ENCODE measurements at regions not wholly inside any gene's neighbourhood (a gene's known extent, or its start where the extent isn't known, plus 50 kb on each side); places are given as distances from the start of the nearest gene placed in this dataset.
A peak's percentile ranks its signal among the peaks of the same experiment; 100 is the strongest.

DNA sequence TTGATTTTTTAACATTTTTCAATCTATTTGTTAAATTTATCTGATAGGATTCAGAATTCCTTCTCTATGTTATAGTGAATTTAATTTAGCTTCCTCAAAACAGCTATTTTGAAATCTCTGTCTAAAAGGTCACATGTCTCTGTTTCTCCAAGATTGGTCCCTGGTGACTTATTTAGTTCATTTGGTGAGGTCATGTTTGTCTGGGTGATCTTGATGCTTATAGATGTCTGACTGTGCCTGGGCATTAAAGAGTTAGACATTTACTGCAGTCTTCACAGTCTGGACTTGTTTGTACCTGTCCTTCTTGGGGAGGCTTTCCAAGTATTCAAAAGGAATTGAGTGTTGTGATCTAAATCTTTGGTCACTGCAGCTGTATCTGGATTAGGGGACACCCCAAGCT lies 169.5 kb upstream of the C2CD4B start:
- Mint-ChIP-seq H3K27ac (no peak overlapping the region), H3K27me3 (no peaks in the 10 kb centered on the region), H3K4me1 (ENCODE audit: low read depth) (no peaks in the 10 kb centered on the region), H3K9me3 (no peaks in the 10 kb centered on the region), H3K4me3 (no peak overlapping the region), H3K36me3 (no peaks in the 10 kb centered on the region)
- intact Hi-C loops (cut with micrococcal nuclease): no loop called here
- CTCF ChIA-PET: no interaction called here
- DNase-seq: no peak
- POLR2A ChIA-PET: no interaction called here

DNA sequence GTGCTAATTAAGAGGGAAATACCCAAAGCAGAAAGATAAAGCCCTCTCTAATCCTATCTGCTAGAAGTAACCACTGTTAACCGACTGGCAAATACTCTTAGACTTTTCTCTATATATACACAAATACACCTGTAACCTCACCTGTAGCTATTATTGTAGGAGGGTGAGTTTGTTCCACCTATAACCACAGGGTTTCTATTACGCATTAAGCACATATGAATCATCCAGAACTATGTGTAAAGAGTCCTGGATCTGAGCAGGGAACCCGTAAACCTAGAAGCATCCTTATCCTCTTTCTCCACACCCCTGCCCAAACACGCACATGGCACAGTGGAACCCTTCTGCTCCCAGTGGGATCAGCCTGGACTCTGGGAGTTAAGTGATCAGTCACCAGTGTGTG lies 172.8 kb upstream of the C2CD4B start:
- Mint-ChIP-seq H3K4me1 (ENCODE audit: low read depth) (no peaks in the 10 kb centered on the region), H3K9me3 (no peaks in the 10 kb centered on the region), H3K4me3 (no peak overlapping the region), H3K27me3 (no peaks in the 10 kb centered on the region), H3K27ac (no peak overlapping the region), H3K36me3 (no peaks in the 10 kb centered on the region)
- CTCF ChIA-PET: interaction anchor here (1.0 kb wide), 1 partner anchor 64 kb away, joined by 4 read pairs; no protein-coding TSS in a partner anchor
- POLR2A ChIA-PET: no interaction called here
- DNase-seq: no peak
- intact Hi-C loops (cut with micrococcal nuclease): no loop called here

DNA sequence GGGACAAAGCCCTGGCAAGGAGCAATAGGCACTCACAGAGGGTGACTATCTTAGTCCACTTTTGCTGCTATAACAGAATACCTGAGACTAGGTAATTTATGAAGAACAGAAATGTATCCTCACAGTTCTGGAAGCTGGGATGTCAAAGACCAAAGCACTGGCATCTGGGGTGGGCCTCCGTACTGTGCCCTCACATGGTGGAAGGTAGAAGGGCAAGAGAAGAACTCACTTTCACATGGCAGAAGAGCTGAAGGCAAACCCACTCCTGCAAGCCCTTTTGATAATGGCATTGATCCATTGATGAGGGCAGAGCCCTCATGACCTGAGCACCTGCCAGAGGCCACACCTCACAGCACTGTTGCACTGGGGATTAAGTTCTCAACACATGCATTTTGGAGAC lies 173.4 kb upstream of the C2CD4B start:
- H3K27ac Mint-ChIP-seq: no peak overlapping the region
- H3K4me3 Mint-ChIP-seq: no peak overlapping the region
- intact Hi-C loops (cut with micrococcal nuclease): no loop called here
- ChIA-PET CTCF (no interaction called here), POLR2A (no interaction called here)
- H3K27me3 Mint-ChIP-seq: no peaks in the 10 kb centered on the region
- no peaks in the 10 kb centered on the region for H3K4me1 Mint-ChIP-seq (ENCODE audit: low read depth)
- H3K9me3 Mint-ChIP-seq: no peaks in the 10 kb centered on the region
- H3K36me3 Mint-ChIP-seq: no peaks in the 10 kb centered on the region
- no peak for DNase-seq

DNA sequence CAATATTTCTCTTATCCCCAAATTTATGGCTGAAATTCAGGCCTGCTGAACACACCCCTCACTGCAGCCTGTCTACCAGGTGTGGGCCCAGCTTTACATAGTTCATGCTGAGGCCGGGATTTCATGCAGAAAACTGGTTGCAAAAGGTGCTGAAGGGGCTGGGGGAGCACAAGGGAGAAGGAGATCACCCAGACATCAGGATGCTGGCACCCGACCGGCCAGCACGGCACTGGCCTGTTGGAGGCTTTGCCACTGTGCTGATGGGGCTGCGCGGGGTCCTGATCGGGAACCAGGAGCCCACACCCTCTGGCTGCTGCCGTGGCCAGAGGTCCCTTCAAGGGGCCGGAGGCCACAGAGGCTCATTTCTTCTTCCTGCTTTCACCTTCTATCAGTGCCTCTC lies 177.9 kb upstream of the C2CD4B start:
- Mint-ChIP-seq H3K36me3 (no peaks in the 10 kb centered on the region), H3K27ac (no peak overlapping the region), H3K9me3 (peaks cover 2% of the 10 kb centered on the region), H3K4me3 (no peak overlapping the region), H3K27me3 (no peaks in the 10 kb centered on the region), H3K4me1 (ENCODE audit: low read depth) (peaks cover 7% of the 10 kb centered on the region)
- ChIA-PET POLR2A (no interaction called here), CTCF (no interaction called here)
- intact Hi-C loops (cut with micrococcal nuclease): no loop called here
- no peak for DNase-seq

DNA sequence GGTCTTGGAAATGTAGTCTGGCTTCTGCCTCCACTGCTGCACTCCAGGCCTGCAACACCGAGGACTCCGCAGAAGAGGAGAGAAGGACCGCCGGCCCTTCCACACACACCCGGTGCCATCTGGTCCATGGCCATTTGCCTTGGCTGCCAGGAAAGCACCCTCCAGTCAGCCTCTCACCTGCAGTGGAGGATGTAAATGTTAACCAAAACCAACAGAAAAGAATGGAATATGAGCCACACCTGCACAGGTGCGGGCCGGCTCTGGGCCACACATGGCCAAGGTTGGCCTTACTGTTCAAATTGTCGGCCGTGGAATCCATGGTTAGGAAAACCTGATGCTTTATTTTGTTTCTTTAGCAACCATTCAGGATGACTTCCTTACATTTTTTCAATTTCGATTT lies 178.3 kb upstream of the C2CD4B start:
- no peaks in the 10 kb centered on the region for H3K27me3 Mint-ChIP-seq
- intact Hi-C loops (cut with micrococcal nuclease): no loop called here
- ChIA-PET POLR2A (no interaction called here), CTCF (no interaction called here)
- no peak overlapping the region for H3K4me3 Mint-ChIP-seq
- peaks cover 7% of the 10 kb centered on the region for H3K4me1 Mint-ChIP-seq (ENCODE audit: low read depth)
- H3K36me3 Mint-ChIP-seq: no peaks in the 10 kb centered on the region
- no peak for DNase-seq
- H3K9me3 Mint-ChIP-seq: peaks cover 2% of the 10 kb centered on the region
- H3K27ac Mint-ChIP-seq: no peak overlapping the region

DNA sequence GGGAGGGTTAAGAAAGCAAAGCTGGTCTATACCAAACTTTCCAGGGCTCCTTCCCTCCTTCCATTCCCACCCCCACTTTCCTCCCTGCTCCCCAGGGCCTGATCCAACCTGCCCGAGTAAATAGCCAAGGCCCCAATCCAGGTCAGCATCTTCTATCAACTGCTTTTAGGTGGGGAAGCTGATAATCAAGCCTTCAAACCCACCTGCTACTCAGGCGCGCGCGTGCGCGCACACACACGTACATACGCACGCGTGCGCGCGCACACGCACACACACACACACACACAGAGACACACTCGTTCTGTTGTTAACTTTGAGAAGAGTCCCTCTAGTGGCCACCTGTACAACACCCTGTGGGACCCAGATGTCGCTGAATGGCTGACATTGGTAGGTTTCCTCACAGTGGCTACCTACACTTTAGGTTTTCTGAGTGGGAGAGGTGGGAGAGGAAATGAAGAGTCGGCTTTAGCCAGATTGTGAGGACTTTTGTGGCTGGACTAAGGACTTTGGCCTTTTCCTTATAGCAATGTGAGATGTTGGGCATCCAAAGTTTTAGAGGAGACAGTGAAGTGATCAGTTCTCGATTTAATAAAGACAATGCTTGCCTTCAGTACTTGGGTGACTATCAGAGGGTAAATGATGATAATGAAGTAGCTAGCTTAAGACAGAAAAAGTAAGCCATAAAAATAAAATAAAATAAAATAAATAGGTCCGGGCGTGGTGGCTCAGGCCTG lies 179.9 kb upstream of the C2CD4B start:
- DNase-seq: peak; percentile 68
- Mint-ChIP-seq H3K27ac (peak overlapping the region; percentile 26), H3K27me3 (no peaks in the 10 kb centered on the region), H3K4me3 (peak overlapping the region; percentile 55), H3K9me3 (peaks cover 2% of the 10 kb centered on the region), H3K36me3 (no peaks in the 10 kb centered on the region), H3K4me1 (ENCODE audit: low read depth) (peaks cover 7% of the 10 kb centered on the region)
- CTCF ChIA-PET: interaction anchor here (0.6 to 1.0 kb wide), 3 partner anchors 257 to 631 kb away, joined by 3 to 4 read pairs (median 3); no protein-coding TSS in a partner anchor
- POLR2A ChIA-PET: no interaction called here
- intact Hi-C loops (cut with micrococcal nuclease): no loop called here

DNA sequence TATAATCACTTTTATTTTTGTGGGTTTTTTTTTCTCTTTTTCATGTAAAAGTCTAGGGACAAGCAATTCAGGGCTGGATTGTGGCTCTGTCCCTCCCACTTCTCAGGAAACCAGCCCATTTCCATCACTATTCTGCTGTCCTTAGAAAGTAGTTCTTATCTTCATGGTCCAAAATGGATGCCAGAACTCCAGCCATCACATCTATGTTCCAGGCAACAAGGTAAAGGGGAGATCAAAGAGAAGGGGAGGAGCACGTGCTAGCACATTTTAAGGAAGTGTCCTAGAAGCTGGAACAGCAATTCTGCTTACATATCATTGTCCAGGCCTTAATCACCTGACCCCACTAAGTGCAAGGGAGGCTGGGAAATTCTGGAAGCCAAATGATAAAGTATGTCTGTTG lies 181.1 kb upstream of the C2CD4B start:
- peaks cover 2% of the 10 kb centered on the region for H3K9me3 Mint-ChIP-seq
- H3K36me3 Mint-ChIP-seq: no peaks in the 10 kb centered on the region
- peaks cover 7% of the 10 kb centered on the region for H3K4me1 Mint-ChIP-seq (ENCODE audit: low read depth)
- ChIA-PET CTCF (no interaction called here), POLR2A (no interaction called here)
- no peak for DNase-seq
- intact Hi-C loops (cut with micrococcal nuclease): no loop called here
- H3K27ac Mint-ChIP-seq: no peak overlapping the region
- H3K4me3 Mint-ChIP-seq: no peak overlapping the region
- H3K27me3 Mint-ChIP-seq: no peaks in the 10 kb centered on the region

DNA sequence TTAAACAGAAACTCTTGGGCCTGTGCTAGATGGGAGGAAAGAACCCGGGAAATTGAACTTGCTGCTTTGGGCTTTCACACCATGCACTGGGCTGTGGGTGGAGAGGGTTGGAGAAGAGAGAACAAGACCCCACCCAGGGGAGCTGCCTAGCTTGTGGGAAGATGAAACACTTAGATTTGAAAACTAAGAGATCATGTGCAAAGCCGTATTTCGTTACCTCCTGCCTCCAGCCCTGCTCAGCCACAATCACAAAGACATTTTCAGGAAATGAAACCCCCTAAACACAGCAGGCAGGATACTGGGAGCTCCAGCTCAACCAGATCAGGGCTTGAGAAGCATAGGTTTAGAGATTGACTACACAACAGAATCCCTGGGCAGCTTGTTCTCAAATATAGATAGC lies 183.0 kb upstream of the C2CD4B start:
- CTCF ChIA-PET: no interaction called here
- intact Hi-C loops (cut with micrococcal nuclease): no loop called here

DNA sequence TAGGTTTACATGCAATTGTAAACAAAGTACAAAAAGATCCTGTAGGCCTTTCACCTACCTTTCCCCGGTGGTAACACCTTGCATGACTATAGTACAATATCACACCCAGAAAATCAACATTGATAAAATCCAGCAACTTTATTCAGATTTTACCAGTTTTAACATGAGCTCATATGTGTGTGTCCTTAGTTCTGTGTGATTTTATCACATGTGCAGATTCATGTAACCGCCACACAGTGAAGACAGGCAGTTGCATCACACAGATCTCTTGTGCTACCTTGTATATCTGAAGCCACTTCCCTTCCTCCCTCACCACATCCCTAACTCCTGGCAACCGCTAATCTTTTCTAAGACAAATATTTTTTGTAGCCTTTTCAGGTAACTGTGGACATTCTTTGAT lies 183.5 kb upstream of the C2CD4B start:
- Mint-ChIP-seq H3K4me3 (no peak overlapping the region), H3K36me3 (no peaks in the 10 kb centered on the region), H3K27ac (no peak overlapping the region), H3K9me3 (peaks cover 2% of the 10 kb centered on the region), H3K4me1 (ENCODE audit: low read depth) (peaks cover 7% of the 10 kb centered on the region), H3K27me3 (peaks cover 2% of the 10 kb centered on the region)
- ChIA-PET CTCF (no interaction called here), POLR2A (no interaction called here)
- intact Hi-C loops (cut with micrococcal nuclease): no loop called here
- DNase-seq: no peak

More for the DNA sequence above, 183.0 kb upstream of the C2CD4B start:
- Mint-ChIP-seq H3K27me3 (peaks cover 2% of the 10 kb centered on the region), H3K4me3 (no peak overlapping the region), H3K36me3 (no peaks in the 10 kb centered on the region), H3K9me3 (peaks cover 2% of the 10 kb centered on the region), H3K4me1 (ENCODE audit: low read depth) (peaks cover 7% of the 10 kb centered on the region), H3K27ac (no peak overlapping the region)
- POLR2A ChIA-PET: no interaction called here
- no peak for DNase-seq

DNA sequence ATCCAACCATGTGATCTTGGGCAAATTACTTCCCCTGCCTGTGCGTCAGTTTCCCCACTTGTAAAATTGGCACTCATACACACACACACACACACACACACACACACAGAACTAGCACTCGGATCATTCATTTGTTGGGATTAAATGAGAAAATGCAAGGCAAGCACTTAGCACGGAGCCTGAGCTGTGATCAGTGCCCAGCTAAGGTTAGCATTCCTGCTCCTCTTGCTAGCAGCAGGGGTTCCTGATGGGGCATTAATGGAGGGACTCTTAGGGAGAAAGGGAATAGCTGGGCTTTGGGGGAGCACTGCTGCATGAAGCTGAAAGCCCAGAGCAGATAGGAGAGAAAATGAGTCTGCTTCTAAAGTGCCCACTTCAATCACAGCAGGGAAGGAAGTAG lies 187.7 kb upstream of the C2CD4B start:
- POLR2A ChIA-PET: no interaction called here
- intact Hi-C loops (cut with micrococcal nuclease): no loop called here
- no peak overlapping the region for H3K4me3 Mint-ChIP-seq

DNA sequence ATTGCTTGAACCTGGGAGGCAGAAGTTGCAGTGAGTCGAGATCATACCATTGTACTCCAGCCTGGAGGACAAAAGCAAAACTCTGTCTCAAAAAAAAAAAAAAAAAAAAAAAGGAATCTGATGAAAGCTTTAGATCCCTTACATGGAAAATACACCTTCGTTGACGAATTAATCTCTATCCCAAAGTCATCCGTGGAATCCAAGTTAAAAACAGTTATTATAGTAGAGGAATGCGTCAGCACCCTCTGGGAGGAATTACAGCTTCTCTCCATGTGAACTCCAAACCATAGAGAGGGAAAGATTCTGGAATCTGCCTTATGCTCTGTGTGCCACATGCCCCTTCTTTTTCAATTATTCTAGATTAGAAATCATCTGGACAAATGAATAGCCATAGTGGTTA lies 192.3 kb upstream of the C2CD4B start:
- Mint-ChIP-seq H3K27ac (no peak overlapping the region), H3K4me3 (no peak overlapping the region), H3K9me3 (no peaks in the 10 kb centered on the region), H3K4me1 (ENCODE audit: low read depth) (no peaks in the 10 kb centered on the region), H3K36me3 (no peaks in the 10 kb centered on the region), H3K27me3 (peaks cover 9% of the 10 kb centered on the region)
- ChIA-PET CTCF (no interaction called here), POLR2A (no interaction called here)
- no peak for DNase-seq
- intact Hi-C loops (cut with micrococcal nuclease): no loop called here

More for the DNA sequence above, 187.7 kb upstream of the C2CD4B start:
- Mint-ChIP-seq H3K4me1 (ENCODE audit: low read depth) (no peaks in the 10 kb centered on the region), H3K27me3 (peaks cover 6% of the 10 kb centered on the region), H3K36me3 (no peaks in the 10 kb centered on the region), H3K9me3 (no peaks in the 10 kb centered on the region), H3K27ac (no peak overlapping the region)
- no peak for DNase-seq
- CTCF ChIA-PET: no interaction called here

DNA sequence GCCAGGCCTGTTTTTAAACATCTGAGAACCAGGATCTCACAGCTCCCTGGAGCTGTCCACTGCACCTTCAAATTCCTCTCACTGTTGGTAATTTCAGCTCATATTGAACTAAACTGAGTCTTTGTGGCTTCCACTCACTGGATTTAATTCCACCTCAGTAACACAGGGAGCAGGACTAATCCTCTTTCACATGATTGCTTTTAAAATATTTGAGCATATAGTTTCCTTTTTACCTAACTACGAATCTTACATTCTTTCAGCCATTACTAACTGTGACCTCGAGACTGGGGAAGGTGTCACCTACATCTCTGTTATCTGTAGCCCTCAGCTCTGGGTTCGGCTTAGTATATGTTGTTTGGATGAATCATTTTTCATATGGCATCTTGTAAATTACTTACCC lies 194.3 kb upstream of the C2CD4B start:
- Mint-ChIP-seq H3K36me3 (no peaks in the 10 kb centered on the region), H3K27ac (no peak overlapping the region), H3K9me3 (no peaks in the 10 kb centered on the region), H3K27me3 (peaks cover 16% of the 10 kb centered on the region), H3K4me1 (ENCODE audit: low read depth) (no peaks in the 10 kb centered on the region), H3K4me3 (no peak overlapping the region)
- no peak for DNase-seq
- CTCF ChIA-PET: no interaction called here
- intact Hi-C loops (cut with micrococcal nuclease): no loop called here
- POLR2A ChIA-PET: no interaction called here

DNA sequence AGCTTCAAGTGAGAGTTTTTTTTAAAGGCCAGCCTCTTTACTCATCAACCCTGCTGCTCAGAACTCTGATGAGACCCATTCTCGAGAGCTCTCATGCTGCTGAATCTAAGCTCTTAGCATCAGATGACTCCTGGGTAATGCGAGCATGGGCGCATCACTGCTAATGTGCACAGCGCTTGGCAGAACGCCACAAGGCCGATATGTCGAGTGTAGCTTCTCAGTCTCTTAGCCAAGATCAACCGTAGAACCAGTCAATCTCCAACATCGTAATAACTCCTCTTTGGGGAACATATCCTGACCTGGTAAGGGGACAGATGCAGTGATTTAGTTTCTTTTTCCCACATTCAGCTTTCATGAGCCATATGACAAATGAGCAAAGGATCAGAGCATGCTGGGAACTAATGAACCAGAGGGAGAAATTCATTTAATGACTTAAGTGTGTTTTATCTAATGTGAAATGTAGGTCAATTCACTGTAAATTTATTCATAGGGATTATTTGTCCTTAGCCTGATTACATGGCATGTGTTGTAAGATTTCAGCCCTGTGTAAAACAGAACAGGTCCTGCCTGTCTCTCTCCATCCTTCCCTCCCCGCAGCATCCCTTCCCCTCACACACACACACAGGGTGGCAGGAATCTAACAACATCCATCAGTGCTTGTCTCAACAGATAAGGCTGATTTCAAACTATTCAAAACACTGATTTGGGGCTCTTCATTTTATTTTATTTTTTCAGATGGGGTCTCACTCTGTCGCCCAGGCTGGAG lies 195.4 kb upstream of the C2CD4B start:
- H3K27me3 Mint-ChIP-seq: peaks cover 18% of the 10 kb centered on the region
- POLR2A ChIA-PET: no interaction called here
- CTCF ChIA-PET: no interaction called here
- DNase-seq: no peak
- no peak overlapping the region for H3K4me3 Mint-ChIP-seq
- no peaks in the 10 kb centered on the region for H3K9me3 Mint-ChIP-seq
- H3K4me1 Mint-ChIP-seq (ENCODE audit: low read depth): no peaks in the 10 kb centered on the region
- H3K27ac Mint-ChIP-seq: no peak overlapping the region
- no peaks in the 10 kb centered on the region for H3K36me3 Mint-ChIP-seq
- intact Hi-C loops (cut with micrococcal nuclease): no loop called here

Measured in activated CD4-positive, alpha-beta memory T cell treated with anti-CD3 and anti-CD28 coated beads for 36 hours (primary cell).